HG02763 (cell line): ENCODE measurements at regions not wholly inside any gene's neighbourhood (a gene's known extent, or its start where the extent isn't known, plus 50 kb on each side); places are given as distances from the start of the nearest gene placed in this dataset.

Experiments
- ATAC-seq: cut with Tn5 transposase; IDR thresholded peaks from one replicate; pipeline ENCODE4 v1.9.1; 2021; ENCODE audit warnings: mild to moderate bottlenecking, moderate library complexity; ENCODE audit not compliant: unreplicated experiment

DNA sequence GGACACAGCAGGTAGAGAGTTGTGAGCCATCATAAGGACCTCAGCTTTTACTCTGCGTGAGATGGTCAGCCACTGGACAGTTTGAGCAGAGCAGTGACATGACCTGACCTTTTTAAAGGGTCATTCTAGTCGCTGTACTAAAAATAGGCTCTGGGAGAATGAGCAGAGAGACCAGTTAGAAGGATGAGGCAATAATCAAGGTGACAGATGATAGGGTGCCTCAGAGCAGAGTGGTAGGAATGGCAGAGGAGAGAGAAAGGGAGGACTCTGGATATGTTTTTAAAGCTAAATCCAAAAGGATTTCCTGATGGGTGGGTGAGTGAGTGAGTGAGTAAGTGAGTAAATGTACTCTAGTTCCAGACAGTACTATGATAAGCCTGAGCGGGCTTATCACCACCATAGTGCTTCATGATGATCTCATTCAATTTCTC is 83.6 kb upstream of the ARHGAP5 start:
- no peak for ATAC-seq

DNA sequence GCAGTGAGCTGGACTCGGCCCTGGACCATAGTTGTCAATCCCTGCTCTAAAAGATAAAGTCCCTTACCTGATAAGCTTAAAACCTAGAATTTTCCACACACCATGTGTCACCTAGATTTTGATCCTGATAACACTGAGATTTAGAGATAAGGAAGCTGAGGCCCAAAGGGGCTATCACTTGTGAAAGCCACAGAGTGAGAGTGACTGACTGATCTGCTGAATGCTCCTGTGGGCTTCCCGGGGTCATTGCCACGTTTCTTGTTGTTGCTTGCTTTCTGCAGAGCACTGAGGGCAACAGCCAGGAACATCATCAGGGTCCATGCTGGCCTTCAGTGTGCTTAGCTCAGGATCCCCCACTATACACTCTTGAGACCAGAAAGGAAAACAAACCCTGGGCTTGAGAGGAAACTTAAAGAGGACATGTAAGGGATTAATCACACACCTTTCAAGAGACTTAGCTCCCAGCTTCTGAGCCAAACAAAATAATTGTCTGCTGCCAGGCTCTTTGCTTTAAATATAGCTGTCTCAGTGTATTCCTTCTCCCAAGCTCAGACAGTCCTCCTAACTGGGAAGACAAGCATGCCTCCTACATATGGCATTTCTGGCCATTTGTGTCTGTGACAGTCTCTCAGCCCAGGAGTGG is 82.6 kb upstream of the ARHGAP5 start:
- ATAC-seq = no peak

DNA sequence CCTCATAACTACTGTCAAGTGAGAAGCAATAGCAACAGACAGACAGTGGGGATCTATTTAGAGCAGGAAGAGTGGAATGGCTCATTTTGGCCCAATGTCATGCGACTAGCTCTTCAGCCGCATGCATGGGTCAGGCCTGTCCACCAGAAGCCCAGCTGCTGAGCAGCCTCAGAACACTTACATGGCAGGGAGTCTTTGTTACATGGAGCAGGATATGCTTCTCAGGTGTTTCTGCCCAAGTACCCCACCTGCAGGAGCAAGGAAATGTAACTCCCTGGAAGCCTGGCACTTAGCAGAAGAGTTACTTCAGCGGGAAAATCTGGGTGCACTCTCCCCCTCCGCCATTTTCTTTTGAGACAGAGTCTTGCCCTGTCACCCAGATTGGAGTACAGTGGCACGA is 73.5 kb upstream of the ARHGAP5 start:
- no peak for ATAC-seq

DNA sequence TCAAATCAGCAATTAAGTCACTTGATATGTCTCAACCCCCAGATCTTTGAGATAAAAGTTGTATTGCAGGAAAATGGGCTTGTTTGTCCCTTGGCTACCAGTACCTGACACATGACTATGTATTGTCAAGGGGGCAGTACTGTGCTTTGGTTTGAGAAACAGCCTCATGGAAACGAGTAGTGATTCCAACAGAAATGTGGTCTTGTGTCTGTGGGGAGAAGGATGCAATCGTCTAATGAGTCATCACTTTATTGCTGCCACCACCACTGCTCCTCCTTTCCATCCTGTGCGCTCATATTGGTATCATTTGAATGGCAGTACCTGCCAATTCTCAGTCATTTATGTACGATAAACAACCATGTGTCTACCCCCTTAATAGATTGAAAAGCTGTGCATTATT is 72.8 kb upstream of the ARHGAP5 start:
- no peak for ATAC-seq

DNA sequence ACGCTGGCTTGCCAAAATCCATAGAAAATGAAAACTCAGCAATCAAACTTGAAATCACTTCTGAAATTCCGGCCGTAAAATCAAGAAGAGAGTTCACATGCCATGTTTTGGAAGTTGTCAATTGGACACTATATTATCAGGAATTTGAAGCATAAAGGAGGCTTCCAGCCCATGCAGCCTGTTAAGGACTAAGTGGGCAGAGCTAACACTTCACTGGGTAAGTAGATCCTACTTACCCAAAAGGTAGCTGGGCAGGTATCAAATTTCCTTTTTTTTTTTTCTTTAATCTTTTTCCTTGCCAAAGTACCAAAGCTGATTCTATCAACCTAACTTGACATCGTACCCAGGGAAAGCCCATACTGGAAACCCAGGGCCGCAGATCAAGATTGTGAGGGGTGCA is 71.5 kb upstream of the ARHGAP5 start:
- ATAC-seq = no peak

DNA sequence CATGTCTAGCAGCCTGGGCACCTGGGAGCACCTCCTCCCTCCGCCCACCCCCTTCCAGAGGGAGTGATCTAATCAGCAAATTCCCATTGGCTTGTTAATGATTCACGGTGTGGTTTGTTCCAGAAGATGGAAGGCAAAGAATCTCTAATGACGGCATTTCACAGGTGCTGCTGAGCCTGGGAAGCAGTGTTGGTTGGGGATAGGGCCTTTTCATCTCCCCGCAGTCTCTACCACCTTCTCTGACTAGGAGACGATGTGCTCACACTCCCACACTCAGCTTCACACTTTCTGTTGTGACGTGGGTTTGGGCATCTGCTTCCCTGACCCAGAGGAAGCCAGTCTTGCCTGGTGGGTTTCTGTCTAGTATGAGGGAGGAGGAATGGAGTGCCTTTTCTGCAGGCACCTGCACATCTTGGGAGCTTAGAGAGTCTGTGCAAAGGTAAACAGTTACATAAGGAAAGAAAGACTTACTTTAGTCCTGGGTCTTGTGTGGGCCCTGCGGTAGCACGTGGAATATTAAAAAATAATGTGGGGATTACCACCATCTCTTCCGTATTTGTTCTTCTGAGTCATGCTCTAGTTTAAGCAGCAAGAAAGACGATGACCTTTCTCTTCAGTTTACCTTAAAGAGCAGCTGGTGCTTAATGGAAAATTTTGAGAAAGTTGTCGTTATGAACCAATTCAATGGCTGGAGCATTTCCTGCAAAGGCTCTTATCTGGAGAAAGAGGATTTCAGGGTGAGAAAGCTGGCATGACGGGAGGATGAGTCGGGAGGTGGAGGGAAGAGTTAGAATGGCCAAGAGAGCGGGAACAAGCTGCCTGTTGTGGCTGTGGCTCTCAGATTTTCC is 70.6 kb upstream of the ARHGAP5 start:
- no peak for ATAC-seq

DNA sequence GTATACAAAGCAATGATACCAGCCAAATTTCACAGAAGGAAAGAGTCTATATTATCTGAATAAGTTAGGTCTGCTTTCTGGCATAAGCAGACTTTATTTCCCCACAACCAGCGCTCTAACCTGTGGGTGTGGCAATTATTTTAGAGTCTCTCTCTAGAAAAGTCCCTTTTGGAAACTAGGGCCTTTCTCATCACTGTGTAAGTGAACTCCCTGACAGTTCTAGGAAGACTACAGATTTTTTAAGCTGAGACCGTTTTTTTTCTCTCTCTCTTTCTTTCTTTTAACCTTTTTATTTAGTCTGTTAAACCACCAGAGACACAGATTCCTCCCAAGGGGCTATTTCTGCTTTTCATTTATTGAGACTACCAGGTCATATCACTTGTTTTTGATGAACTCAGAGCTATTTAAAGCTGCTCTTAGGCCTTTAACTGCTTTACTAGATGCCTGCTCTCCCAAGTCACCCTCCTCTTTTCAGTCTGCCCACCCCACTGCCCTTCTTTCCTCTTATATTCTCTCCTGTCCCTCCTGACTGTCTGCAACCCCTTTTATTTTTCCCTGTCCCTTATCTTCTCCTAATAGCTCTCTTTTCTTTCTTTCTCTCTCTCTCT is 69.2 kb upstream of the ARHGAP5 start:
- ATAC-seq = no peak

DNA sequence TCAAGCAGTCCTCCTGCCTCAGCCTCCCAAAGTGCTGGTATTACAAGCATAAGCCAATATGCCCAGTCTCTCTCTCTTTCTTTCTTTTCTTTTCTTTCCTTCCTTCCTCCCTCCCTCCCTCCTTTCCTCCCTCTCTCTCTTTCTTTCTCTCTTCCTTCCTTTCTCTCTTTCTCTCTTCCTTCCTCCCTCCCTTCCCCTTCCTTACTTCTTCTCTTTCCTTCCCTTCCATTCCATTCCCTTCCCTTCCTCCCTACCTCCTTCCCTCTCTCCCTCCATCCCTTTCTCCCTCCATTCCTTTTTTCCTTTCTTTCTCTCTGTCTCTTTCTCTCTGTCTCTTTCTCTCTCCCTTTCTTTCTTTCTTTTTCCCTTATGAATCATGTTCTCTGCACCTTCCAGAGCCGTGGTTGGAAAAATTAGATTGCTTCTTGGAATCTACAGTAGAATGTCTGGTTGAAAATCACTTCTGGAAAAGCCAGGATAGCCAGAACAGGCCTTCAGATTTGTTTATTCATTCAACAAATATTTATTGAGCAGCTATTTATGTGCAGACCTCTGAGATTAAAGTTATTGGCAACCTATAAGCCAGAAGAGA is 68.4 kb upstream of the ARHGAP5 start:
- no peak for ATAC-seq

DNA sequence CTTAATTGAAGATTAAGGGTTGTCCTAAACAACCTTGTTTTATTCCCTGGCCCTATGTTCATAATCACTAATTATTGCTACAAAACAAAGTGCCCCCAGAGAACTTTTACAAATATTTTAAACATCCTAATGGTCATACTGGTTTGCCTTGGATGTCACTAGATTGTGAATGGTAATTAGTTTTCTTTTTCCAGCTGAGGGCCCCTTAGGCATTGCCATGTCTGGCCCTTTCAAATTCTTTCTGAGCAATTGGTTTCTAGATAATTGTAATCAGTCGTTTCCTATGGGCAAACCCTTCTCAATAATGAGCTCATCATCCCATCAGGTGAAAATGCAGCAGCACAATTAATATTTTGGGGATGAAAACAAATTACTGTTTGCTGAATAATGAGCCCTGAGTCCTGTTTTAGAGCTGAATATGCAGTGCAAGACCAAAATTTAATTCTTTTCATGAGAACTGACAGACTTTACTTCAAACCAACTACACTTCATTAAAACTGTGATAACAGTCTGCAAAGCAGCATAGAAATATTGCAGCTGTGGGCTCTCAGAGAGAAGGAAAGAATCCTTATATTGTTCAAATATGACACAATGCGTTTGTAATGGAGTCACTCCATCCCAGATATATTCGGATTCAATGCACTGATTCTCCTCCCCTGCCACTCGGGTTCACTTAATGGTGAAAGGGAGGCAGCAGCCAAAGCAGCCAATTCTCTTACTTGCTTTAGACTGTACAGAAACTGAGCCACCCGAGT is 67.7 kb upstream of the ARHGAP5 start:
- no peak for ATAC-seq

DNA sequence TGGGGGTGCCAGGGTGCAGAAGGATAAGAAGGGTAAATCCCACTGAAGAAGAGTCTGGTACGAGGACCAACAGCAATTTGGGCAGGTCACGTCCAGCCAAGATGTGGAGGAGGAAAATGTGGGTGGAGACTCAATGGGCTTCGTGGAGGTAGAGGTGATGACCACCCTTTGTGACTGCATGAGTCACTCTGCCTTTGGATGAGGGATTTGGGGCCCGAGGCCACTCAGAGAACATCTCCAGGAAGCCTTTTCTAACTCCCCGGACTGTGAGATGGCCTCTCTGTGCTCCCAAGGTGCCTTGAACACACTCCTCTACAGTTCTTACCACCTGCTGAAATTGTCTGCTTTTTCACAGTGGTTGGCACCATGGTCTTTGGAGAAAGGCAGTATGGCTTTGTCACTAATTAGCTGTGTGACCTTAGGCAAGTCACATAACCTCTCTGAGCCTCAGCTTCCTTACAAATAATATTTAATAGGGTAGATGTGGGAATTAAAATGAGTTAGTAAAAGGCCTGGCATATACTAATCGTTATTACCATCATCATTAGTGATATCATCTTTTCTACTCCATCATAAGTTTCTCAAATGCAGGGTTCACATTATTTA is 67.0 kb upstream of the ARHGAP5 start:
- no peak for ATAC-seq

DNA sequence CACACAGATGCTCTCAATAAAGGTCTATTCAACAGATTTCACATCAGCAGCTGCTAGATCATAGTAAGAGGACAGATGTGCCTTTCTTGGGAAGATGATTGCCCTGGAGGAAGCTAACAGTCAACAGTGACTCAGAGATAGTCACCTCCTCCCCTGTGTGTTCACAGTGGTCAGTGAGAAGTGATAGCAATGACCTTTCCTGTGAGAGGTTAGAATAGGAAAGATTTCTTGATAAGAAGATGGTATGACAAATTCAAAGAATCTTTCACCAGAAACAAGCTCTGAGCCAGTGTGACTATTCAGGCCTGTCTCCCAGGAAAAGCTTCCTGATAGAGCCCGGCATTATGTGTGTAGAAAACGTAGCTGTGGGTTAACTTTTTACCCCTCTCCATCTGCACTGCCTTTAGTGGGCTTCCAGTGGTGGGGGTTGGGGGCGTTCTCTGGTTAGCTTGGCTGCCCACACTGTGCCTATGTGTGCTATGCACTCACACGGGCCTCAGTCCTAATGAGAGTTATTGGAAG is 66.4 kb upstream of the ARHGAP5 start:
- no peak for ATAC-seq

DNA sequence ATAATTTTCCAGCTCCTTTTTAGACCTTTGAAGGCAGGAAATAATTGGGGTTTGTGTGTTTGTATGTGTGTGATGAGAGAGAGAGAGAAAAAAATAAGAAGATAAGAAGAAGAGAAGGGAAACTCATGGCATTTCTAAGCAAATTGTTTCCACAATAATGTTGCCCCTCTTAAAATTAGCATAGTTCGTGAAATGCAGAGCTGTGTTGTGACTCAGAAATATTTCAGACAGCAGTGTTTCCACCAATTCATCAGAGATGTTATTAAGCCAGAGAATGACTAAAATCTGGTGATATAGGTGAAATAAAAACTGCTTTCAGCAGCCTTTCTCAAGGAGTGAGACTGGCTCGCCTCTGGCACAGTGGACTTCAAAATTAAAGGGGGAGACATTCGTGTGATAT is 65.9 kb upstream of the ARHGAP5 start:
- ATAC-seq = no peak

DNA sequence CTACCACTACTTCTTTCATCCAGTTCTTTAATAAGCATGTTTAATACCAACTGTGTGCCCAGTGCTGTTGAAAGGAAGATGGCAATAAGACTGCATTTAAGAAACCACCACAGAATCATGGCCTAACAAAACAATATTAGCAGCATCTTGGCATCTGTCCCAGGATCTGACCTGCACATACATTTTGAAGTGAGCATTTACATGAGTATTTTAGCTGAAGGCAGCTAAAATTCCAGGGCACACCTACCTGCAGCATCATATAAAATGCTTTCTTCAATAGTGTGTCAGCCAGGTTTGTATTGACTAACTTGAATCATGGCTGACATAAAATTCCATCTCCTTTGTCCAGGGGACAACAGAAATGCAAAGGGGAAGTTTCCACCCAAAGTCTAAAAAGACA is 65.0 kb upstream of the ARHGAP5 start:
- ATAC-seq = no peak

DNA sequence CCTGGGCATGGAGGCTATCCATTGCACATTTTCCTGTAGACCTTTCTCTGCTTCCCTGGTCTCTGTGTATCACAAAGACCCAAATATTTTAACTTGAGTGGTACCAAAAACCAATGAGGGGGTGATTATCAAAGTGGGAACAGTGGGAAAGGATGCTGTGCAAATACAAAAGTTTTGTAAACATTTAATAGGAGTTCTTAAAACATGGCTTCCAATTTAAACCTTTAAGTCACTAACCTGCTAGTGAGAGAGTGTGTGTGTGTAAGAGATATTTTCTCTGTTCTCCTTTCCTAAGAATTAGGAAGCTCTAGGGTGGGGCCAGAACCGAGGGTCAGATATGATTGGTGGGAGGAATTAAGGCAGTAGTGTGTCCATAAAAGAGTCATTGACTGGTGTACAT is 64.5 kb upstream of the ARHGAP5 start:
- no peak for ATAC-seq

DNA sequence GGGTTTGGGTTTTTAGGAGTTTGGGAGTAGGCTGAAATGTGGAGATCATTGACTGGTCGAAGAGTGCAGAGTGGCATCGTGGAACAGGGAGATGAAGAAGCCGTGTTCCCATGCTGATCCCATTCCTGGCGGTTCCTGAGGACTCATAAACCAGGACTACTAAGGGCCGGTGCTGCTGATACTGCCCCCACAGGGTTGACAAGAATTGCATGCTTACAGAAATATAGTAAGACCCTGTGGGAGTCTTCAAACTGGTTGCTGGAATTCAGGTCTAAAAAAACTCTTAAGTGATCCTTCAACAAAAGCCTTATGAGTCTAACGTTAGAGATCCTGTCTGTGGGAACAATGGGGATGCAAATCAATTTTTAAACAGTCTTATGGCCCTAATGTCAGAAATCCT is 64.0 kb upstream of the ARHGAP5 start:
- ATAC-seq = no peak

DNA sequence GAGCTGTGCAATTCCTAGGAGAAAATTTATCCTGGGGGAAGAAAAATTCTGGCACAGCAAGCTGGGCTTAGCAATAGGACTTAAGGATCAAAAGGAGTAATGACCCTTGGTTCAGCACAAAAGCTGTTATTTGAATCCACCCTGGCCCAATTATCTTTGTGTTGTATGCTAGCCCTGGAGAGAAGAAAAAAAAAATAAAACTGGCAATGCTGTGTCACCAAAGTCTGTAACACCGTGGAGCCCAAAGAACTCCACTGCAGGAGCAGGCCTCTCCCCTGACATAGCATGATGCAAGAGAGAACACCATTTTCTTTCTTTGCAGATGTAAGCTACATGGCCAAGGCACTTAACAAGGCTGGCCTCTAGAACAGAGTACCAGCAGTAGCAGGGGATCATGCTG is 63.0 kb upstream of the ARHGAP5 start:
- ATAC-seq = no peak

DNA sequence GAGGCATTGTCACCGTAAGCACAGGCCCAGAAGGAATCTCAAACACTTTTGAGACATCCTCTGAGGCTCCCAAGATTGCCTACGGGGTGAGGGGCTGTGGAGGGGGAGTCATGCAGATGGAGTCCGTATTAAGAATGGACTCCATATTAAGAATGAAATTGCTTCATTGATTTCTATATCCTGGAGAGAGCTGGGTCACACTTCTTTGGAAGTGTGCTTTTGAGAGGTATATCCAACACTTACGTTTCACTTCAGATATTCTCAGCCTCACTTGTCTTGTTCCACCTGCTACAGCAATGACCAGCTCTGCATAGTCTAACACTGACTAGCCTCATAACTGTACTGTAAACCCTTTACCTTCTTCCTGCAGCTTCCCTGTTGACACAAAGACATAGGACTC is 62.6 kb upstream of the ARHGAP5 start:
- no peak for ATAC-seq

DNA sequence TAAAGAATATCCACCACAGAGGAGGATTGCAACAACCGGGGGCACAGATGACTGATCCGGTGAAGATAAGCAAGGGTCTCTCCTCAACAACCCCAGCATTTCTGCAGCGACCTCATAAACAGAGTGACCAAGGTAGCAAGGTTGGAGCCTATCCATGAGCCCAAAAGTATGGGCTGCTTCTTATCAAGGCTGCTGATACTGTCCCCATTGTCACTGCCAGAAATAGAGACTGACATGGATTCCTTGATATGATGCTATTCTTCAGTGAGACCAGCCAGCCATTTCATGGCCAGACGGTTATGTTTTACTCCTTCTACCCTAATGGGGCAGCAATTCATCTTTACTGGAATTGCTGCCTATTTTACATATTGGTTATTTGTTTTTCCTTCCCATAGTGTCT is 61.9 kb upstream of the ARHGAP5 start:
- no peak for ATAC-seq

DNA sequence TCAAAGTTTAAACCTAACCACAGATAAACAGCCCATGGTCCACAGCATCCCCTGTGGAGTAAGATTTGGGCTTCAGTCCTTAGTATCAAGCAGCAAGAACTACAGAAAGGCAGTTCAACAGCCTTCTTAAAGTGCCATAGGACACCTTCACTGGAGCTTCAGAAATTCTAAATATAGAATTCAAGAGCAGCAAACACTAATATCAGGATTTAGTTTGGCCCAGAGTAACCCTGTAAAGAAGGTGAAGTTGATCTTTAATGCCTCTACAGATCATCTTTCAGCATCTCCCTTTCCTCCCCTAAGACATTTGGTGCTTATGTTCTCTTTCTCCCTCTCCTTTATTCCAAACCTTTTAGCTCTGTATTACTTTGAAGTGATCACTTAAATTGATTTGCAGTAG is 59.5 kb upstream of the ARHGAP5 start:
- no peak for ATAC-seq

DNA sequence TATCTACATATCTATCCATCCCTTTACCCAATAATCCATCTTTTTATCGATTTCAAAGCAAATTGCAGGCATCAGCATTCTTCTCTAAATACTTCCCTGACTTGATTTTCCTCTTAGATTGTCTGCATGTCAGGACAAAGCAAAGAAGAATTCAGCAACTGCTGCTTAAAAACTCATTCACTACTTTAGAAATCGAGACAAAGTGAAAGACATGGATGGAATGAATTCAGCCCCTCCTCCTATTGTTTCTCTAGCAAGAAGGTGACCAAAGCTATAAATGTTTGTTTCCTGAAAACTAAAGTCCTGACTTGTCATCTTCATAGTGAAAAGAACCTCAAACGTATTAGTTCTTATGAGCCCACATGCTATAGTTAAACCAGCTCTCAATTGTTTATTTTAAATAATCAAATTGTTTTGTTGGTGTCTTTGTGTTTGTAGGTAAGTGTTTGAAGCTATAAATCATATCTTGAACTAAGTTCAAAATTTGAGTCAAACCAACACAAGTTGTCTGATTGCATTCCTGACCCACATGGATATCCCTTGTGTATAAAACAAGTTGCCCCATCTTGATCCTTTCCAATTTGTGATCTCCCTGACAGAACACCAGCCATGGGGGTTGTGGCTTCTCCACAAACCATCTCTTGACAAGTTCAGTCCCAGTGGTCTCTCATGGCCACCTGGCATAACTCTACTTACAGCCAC is 58.6 kb upstream of the ARHGAP5 start:
- ATAC-seq = no peak
